ENCODE measurements at regions not wholly inside any gene's neighbourhood (a gene's known extent, or its start where the extent isn't known, plus 50 kb on each side); places are given as distances from the start of the nearest gene placed in this dataset.

GRCh38 chr6:67458265-67458664 is 1176.8 kb upstream of the ADGRB3 start:
- DNase-seq (ENCODE audit: low read depth in 1 of 2, low spot score in 1 of 2) (no peak), ATAC-seq (no peak), FAIRE-seq (no peak)
- Histone ChIP-seq H3K9me3 (no peaks in the 10 kb centered on the region), H3K4me2 (no peak overlapping the region), H3K4me3 (no peak overlapping the region), H3K27ac (no peak overlapping the region), H3K4me1 (no peaks in the 10 kb centered on the region)
- TF ChIP-seq PBX3 (IDR thresholded peaks at IDR 0.05) = no peak
- no peak for TF ChIP-seq KDM1A (IDR thresholded peaks at IDR 0.05; ENCODE audit: low read depth)
- TF ChIP-seq POLR2AphosphoS2 (conservative IDR thresholded peaks at IDR 0.05; ENCODE audit: low read length) = no peak
- no peak for TF ChIP-seq HEYL (CRISPR knock-in tag; IDR thresholded peaks at IDR 0.05)
- TF ChIP-seq, protein P1, sequence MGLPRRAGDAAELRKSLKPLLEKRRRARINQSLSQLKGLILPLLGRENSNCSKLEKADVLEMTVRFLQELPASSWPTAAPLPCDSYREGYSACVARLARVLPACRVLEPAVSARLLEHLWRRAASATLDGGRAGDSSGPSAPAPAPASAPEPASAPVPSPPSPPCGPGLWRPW (IDR thresholded peaks at IDR 0.05) = no peak
- no peak for TF ChIP-seq ZC3H11A (IDR thresholded peaks at IDR 0.05)
- TF ChIP-seq, protein P2, sequence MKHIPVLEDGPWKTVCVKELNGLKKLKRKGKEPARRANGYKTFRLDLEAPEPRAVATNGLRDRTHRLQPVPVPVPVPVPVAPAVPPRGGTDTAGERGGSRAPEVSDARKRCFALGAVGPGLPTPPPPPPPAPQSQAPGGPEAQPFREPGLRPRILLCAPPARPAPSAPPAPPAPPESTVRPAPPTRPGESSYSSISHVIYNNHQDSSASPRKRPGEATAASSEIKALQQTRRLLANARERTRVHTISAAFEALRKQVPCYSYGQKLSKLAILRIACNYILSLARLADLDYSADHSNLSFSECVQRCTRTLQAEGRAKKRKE (CRISPR knock-in tag; IDR thresholded peaks at IDR 0.05; ENCODE audit: low read depth) = no peak
- no peak for TF ChIP-seq TFCP2L1 (CRISPR knock-in tag; IDR thresholded peaks at IDR 0.05)
- TF ChIP-seq CHD2 (IDR thresholded peaks at IDR 0.05; ENCODE audit: low read length, partially characterized antibody) = no peak
- TF ChIP-seq RARB (CRISPR knock-in tag; IDR thresholded peaks at IDR 0.05) = no peak
- TF ChIP-seq, protein P3, sequence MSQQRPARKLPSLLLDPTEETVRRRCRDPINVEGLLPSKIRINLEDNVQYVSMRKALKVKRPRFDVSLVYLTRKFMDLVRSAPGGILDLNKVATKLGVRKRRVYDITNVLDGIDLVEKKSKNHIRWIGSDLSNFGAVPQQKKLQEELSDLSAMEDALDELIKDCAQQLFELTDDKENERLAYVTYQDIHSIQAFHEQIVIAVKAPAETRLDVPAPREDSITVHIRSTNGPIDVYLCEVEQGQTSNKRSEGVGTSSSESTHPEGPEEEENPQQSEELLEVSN (IDR thresholded peaks at IDR 0.05; ENCODE audit: borderline replicate concordance, low read depth) = no peak
- no peak for TF ChIP-seq RFX5 (IDR thresholded peaks at IDR 0.05)
- TF ChIP-seq ZNF302 (CRISPR knock-in tag; IDR thresholded peaks at IDR 0.05) = no peak
- TF ChIP-seq GATA3 (IDR thresholded peaks at IDR 0.05; ENCODE audit: borderline replicate concordance) = no peak
- no peak for TF ChIP-seq REST (IDR thresholded peaks at IDR 0.05)
- ChIA-PET POLR2A (no interaction called here), CTCF (no interaction called here)
- WGBS (ENCODE audit: missing lambda C conversion rate) = 15% methylated on average over 4 of the region's 4 CpGs

- CTCF ChIA-PET = no interaction called here
- no peak for ATAC-seq
- no peak overlapping the region for H3K4me2 ChIP-seq
- 13% methylated on average over 1 of the region's 1 CpG for WGBS (ENCODE audit: missing lambda C conversion rate)
- H3K4me3 ChIP-seq = no peak overlapping the region
- no peak overlapping the region for H3K27ac ChIP-seq
- H3K9me3 ChIP-seq = no peaks in the 10 kb centered on the region
- FAIRE-seq = no peak
- H3K4me1 ChIP-seq = no peaks in the 10 kb centered on the region
- TF ChIP-seq ELK1 (IDR thresholded peaks at IDR 0.05; ENCODE audit: low read depth, low read length) (no peak), CHD2 (IDR thresholded peaks at IDR 0.05; ENCODE audit: low read length, partially characterized antibody) (no peak), RFX5 (IDR thresholded peaks at IDR 0.05) (no peak), MAFK (IDR thresholded peaks at IDR 0.05; ENCODE audit: partially characterized antibody) (no peak), POLR2A (IDR thresholded peaks at IDR 0.05; ENCODE audit: low read length) (no peak), CTCF (IDR thresholded peaks at IDR 0.05) (no peak), BHLHE40 (IDR thresholded peaks at IDR 0.05; ENCODE audit: low read depth, low read length) (no peak), TFCP2L1 (CRISPR knock-in tag; IDR thresholded peaks at IDR 0.05) (no peak), REST (IDR thresholded peaks at IDR 0.05) (no peak), SMC3 (IDR thresholded peaks at IDR 0.05) (no peak)
- POLR2A ChIA-PET = no interaction called here
- no peak for DNase-seq (ENCODE audit: low read depth in 1 of 2, low spot score in 1 of 2)
These were observed 1183.2 kb upstream of the ADGRB3 start for GRCh38 chr6:67451874-67452273.

Data from A549 (cell line).